ENCODE measurements at regions not wholly inside any gene's neighbourhood (a gene's known extent, or its start where the extent isn't known, plus 50 kb on each side); places are given as distances from the start of the nearest gene placed in this dataset.

- no peak for DNase-seq
- WGBS, 2 donors: 85 to 87% methylated on average over 5 of the region's 5 CpGs
- Histone ChIP-seq H3K27ac (no peak overlapping the region), H3K4me1 (no peaks in the 10 kb centered on the region), H3K4me3 (replicated peaks in 1 of 3) (no peak overlapping the region), H3K27me3 (no peaks in the 10 kb centered on the region), H3K36me3 (no peaks in the 10 kb centered on the region), H3K9me3 (no peaks in the 10 kb centered on the region)
- intact Hi-C loops (cut with DNase I): no loop called here
- TF ChIP-seq POLR2A (IDR thresholded peaks at IDR 0.05): no peak
These were observed 393.4 kb downstream of the ZNF608 start for GRCh38 chr5:124353016-124353415.

GRCh38 chr5:124352312-124352711 is 394.1 kb downstream of the ZNF608 start:
- WGBS, 2 donors: 43 to 50% methylated on average over 4 of the region's 4 CpGs
- Histone ChIP-seq H3K36me3 (no peaks in the 10 kb centered on the region), H3K27me3 (no peaks in the 10 kb centered on the region), H3K4me1 (no peaks in the 10 kb centered on the region), H3K27ac (peak overlapping the region in 2 of 3 donors; percentile 7 to 20), H3K9me3 (no peaks in the 10 kb centered on the region), H3K4me3 (replicated peaks in 1 of 3) (no peak overlapping the region)
- DNase-seq: peak; percentile 56 to 62
- TF ChIP-seq CTCF (IDR thresholded peaks at IDR 0.05) (no peak), POLR2A (IDR thresholded peaks at IDR 0.05) (no peak)
- intact Hi-C loops (cut with DNase I): no loop called here

GRCh38 chr5:124349931-124350330 is 396.5 kb downstream of the ZNF608 start:
- no peak for DNase-seq
- Histone ChIP-seq H3K27ac (no peak overlapping the region), H3K4me1 (no peaks in the 10 kb centered on the region), H3K4me3 (replicated peaks in 1 of 3) (no peak overlapping the region), H3K27me3 (no peaks in the 10 kb centered on the region), H3K9me3 (no peaks in the 10 kb centered on the region), H3K36me3 (no peaks in the 10 kb centered on the region)
- 93 to 98% methylated on average over 4 of the region's 4 CpGs for WGBS, 2 donors
- intact Hi-C loops (cut with DNase I): no loop called here
- TF ChIP-seq CTCF (IDR thresholded peaks at IDR 0.05) (no peak), POLR2A (IDR thresholded peaks at IDR 0.05) (no peak)

GRCh38 chr5:124343451-124343867 is 403.0 kb downstream of the ZNF608 start:
- intact Hi-C loops (cut with DNase I): no loop called here
- H3K27ac ChIP-seq: peak overlapping the region in 2 of 3 donors; percentile 71 to 78
- peak; percentile 26 to 27 for DNase-seq
- no peaks in the 10 kb centered on the region for H3K36me3 ChIP-seq
- H3K4me1 ChIP-seq: peaks cover 32 to 40% of the 10 kb centered on the region in 2 donors
- H3K4me3 ChIP-seq (replicated peaks in 1 of 3): no peak overlapping the region
- H3K9me3 ChIP-seq: no peaks in the 10 kb centered on the region
- 65 to 88% methylated on average over 5 of the region's 5 CpGs for WGBS, 2 donors
- H3K27me3 ChIP-seq: no peaks in the 10 kb centered on the region
- TF ChIP-seq POLR2A (IDR thresholded peaks at IDR 0.05) (no peak), CTCF (IDR thresholded peaks at IDR 0.05) (no peak)

- peaks cover 32 to 40% of the 10 kb centered on the region in 2 donors for H3K4me1 ChIP-seq
- no peaks in the 10 kb centered on the region for H3K27me3 ChIP-seq
- TF ChIP-seq CTCF (IDR thresholded peaks at IDR 0.05) (no peak), POLR2A (IDR thresholded peaks at IDR 0.05) (no peak)
- intact Hi-C loops (cut with DNase I): no loop called here
- DNase-seq: no peak
- H3K36me3 ChIP-seq: no peaks in the 10 kb centered on the region
- WGBS, 2 donors: 73% methylated on average over 1 of the region's 1 CpG
- H3K27ac ChIP-seq: peak overlapping the region in 2 of 3 donors; percentile 71 to 78
- H3K9me3 ChIP-seq: no peaks in the 10 kb centered on the region
- no peak overlapping the region for H3K4me3 ChIP-seq (replicated peaks in 1 of 3)
These were observed 403.5 kb downstream of the ZNF608 start for GRCh38 chr5:124342986-124343385.

GRCh38 chr5:124342584-124342983 is 403.9 kb downstream of the ZNF608 start:
- Histone ChIP-seq H3K9me3 (no peaks in the 10 kb centered on the region), H3K4me1 (peaks cover 32 to 40% of the 10 kb centered on the region in 2 donors), H3K36me3 (no peaks in the 10 kb centered on the region), H3K27me3 (no peaks in the 10 kb centered on the region), H3K4me3 (replicated peaks in 1 of 3) (no peak overlapping the region), H3K27ac (peak overlapping the region; percentile 29 to 78 (median 71))
- TF ChIP-seq CTCF (IDR thresholded peaks at IDR 0.05) (no peak), POLR2A (IDR thresholded peaks at IDR 0.05) (no peak)
- WGBS, 2 donors: 60 to 64% methylated on average over 7 of the region's 7 CpGs
- intact Hi-C loops (cut with DNase I): no loop called here
- peak; percentile 24 to 37 for DNase-seq

Data from thyroid gland (tissue), 4 donors.